ENCODE measurements at regions not wholly inside any gene's neighbourhood (a gene's known extent, or its start where the extent isn't known, plus 50 kb on each side); places are given as distances from the start of the nearest gene placed in this dataset.

DNA sequence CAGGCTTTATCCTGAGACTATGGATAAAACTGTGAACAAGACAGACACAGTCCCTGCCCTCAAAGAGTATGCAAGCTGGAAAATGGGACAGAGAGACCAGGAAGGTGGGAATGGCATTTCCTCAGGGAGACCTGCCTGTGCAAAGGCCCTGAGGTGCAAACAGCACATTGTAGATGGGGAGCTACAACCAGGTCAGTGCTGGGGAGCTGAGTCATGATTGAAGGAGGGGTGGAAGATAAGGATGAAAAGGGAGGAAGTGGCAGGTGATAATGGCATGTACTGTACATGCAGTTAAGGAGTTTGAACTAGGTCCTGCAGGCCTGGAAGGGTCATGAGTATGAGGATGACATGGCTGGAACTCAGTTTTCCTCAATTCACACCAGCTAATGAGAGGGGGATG is 75.5 kb upstream of the BOD1 start (continued):
- TF ChIP-seq, protein P1, sequence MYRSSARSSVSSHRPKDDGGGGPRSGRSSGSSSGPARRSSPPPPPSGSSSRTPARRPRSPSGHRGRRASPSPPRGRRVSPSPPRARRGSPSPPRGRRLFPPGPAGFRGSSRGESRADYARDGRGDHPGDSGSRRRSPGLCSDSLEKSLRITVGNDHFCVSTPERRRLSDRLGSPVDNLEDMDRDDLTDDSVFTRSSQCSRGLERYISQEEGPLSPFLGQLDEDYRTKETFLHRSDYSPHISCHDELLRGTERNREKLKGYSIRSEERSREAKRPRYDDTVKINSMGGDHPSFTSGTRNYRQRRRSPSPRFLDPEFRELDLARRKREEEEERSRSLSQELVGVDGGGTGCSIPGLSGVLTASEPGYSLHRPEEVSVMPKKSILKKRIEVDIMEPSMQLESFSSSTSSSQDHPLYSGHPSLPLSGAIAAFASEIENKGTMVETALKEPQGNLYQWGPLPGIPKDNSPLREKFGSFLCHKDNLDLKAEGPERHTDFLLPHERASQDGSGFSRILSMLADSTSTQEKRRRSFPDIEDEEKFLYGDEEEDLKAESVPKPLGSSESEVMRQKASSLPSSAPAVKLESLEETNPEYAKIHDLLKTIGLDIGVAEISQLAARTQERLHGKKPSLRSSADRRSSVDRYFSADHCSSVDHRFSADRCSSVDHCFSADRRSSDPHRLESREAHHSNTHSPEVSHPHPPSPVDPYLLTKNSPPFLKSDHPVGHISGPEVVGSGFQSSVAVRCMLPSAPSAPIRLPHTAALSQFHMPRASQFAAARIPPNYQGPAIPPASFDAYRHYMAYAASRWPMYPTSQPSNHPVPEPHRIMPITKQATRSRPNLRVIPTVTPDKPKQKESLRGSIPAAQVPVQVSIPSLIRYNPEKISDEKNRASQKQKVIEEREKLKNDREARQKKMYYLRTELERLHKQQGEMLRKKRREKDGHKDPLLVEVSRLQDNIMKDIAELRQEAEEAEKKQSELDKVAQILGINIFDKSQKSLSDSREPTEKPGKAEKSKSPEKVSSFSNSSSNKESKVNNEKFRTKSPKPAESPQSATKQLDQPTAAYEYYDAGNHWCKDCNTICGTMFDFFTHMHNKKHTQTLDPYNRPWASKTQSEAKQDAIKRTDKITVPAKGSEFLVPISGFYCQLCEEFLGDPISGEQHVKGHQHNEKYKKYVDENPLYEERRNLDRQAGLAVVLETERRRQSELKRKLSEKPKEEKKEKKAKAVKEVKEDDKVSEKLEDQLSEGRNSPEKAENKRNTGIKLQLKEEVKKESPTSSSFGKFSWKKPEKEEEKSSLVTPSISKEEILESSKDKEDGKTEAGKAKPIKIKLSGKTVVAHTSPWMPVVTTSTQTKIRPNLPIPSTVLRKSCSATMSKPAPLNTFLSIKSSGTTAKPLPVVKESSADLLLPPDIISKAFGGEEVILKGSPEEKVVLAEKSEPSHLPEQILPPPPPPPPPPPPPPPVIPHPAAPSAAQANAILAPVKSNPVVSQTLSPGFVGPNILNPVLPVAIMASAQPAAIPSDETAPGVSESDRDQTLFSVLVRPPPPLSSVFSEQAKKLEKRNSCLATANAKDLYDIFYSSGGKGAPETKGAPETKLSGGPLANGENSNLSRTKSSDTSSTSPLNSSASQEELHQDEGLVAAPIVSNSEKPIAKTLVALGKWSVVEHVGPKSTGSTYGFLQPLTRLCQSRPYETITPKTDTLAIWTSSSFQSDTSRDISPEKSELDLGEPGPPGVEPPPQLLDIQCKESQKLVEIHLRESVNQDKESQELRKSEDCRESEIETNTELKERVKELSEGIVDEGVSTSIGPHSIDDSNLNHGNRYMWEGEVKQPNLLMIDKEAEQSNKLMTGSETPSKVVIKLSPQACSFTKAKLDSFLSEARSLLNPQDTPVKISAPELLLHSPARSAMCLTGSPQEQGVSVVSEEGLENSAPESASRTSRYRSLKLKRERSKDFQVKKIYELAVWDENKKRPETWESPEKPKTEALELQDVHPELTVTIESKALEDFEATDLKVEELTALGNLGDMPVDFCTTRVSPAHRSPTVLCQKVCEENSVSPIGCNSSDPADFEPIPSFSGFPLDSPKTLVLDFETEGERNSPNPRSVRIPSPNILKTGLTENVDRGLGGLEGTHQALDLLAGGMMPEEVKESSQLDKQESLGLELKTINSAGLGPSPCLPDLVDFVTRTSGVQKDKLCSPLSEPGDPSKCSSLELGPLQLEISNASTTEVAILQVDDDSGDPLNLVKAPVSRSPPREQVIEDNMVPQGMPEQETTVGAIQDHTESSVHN (IDR thresholded peaks at IDR 0.05; ENCODE audit: borderline replicate concordance in 1 of 2, low read depth in 1 of 2): no peak
- TF ChIP-seq JUN (IDR thresholded peaks at IDR 0.05; ENCODE audit: borderline replicate concordance, low read depth, low read length) (no peak), JUN (CRISPR knock-in tag; IDR thresholded peaks at IDR 0.05; ENCODE audit: borderline replicate concordance) (no peak), ZNF174 (CRISPR knock-in tag; IDR thresholded peaks at IDR 0.05) (no peak), MTA2 (IDR thresholded peaks at IDR 0.05; ENCODE audit: low read depth) (peak; percentile 28; the same call in 1 of the 2 replicates), HDAC8 (tag; IDR thresholded peaks at IDR 0.05) (no peak), ARID2 (IDR thresholded peaks at IDR 0.05) (no peak)
- TF ChIP-seq, protein P2, sequence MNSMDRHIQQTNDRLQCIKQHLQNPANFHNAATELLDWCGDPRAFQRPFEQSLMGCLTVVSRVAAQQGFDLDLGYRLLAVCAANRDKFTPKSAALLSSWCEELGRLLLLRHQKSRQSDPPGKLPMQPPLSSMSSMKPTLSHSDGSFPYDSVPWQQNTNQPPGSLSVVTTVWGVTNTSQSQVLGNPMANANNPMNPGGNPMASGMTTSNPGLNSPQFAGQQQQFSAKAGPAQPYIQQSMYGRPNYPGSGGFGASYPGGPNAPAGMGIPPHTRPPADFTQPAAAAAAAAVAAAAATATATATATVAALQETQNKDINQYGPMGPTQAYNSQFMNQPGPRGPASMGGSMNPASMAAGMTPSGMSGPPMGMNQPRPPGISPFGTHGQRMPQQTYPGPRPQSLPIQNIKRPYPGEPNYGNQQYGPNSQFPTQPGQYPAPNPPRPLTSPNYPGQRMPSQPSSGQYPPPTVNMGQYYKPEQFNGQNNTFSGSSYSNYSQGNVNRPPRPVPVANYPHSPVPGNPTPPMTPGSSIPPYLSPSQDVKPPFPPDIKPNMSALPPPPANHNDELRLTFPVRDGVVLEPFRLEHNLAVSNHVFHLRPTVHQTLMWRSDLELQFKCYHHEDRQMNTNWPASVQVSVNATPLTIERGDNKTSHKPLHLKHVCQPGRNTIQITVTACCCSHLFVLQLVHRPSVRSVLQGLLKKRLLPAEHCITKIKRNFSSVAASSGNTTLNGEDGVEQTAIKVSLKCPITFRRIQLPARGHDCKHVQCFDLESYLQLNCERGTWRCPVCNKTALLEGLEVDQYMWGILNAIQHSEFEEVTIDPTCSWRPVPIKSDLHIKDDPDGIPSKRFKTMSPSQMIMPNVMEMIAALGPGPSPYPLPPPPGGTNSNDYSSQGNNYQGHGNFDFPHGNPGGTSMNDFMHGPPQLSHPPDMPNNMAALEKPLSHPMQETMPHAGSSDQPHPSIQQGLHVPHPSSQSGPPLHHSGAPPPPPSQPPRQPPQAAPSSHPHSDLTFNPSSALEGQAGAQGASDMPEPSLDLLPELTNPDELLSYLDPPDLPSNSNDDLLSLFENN (IDR thresholded peaks at IDR 0.05; ENCODE audit: low read depth in 2 of 2, low read length in 2 of 2): no peak
- TF ChIP-seq, protein P3, sequence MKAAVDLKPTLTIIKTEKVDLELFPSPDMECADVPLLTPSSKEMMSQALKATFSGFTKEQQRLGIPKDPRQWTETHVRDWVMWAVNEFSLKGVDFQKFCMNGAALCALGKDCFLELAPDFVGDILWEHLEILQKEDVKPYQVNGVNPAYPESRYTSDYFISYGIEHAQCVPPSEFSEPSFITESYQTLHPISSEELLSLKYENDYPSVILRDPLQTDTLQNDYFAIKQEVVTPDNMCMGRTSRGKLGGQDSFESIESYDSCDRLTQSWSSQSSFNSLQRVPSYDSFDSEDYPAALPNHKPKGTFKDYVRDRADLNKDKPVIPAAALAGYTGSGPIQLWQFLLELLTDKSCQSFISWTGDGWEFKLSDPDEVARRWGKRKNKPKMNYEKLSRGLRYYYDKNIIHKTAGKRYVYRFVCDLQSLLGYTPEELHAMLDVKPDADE (conservative IDR thresholded peaks at IDR 0.05; ENCODE audit: control insufficient read depth, low read depth, low read length): no peak
- TF ChIP-seq, protein P4, sequence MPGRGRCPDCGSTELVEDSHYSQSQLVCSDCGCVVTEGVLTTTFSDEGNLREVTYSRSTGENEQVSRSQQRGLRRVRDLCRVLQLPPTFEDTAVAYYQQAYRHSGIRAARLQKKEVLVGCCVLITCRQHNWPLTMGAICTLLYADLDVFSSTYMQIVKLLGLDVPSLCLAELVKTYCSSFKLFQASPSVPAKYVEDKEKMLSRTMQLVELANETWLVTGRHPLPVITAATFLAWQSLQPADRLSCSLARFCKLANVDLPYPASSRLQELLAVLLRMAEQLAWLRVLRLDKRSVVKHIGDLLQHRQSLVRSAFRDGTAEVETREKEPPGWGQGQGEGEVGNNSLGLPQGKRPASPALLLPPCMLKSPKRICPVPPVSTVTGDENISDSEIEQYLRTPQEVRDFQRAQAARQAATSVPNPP (IDR thresholded peaks at IDR 0.05; ENCODE audit: borderline replicate concordance, insufficient read depth, insufficient read length): no peak
- TF ChIP-seq, protein P5, sequence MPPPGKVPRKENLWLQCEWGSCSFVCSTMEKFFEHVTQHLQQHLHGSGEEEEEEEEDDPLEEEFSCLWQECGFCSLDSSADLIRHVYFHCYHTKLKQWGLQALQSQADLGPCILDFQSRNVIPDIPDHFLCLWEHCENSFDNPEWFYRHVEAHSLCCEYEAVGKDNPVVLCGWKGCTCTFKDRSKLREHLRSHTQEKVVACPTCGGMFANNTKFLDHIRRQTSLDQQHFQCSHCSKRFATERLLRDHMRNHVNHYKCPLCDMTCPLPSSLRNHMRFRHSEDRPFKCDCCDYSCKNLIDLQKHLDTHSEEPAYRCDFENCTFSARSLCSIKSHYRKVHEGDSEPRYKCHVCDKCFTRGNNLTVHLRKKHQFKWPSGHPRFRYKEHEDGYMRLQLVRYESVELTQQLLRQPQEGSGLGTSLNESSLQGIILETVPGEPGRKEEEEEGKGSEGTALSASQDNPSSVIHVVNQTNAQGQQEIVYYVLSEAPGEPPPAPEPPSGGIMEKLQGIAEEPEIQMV (tag; conservative IDR thresholded peaks at IDR 0.05; ENCODE audit: low read depth): no peak

All from K562 (cell line).